ENCODE measurements at regions not wholly inside any gene's neighbourhood (a gene's known extent, or its start where the extent isn't known, plus 50 kb on each side); places are given as distances from the start of the nearest gene placed in this dataset.

GRCh38 chr9:135014311-135015010 lies 73.0 kb upstream of the OLFM1 start:
- TF ChIP-seq, protein P1, sequence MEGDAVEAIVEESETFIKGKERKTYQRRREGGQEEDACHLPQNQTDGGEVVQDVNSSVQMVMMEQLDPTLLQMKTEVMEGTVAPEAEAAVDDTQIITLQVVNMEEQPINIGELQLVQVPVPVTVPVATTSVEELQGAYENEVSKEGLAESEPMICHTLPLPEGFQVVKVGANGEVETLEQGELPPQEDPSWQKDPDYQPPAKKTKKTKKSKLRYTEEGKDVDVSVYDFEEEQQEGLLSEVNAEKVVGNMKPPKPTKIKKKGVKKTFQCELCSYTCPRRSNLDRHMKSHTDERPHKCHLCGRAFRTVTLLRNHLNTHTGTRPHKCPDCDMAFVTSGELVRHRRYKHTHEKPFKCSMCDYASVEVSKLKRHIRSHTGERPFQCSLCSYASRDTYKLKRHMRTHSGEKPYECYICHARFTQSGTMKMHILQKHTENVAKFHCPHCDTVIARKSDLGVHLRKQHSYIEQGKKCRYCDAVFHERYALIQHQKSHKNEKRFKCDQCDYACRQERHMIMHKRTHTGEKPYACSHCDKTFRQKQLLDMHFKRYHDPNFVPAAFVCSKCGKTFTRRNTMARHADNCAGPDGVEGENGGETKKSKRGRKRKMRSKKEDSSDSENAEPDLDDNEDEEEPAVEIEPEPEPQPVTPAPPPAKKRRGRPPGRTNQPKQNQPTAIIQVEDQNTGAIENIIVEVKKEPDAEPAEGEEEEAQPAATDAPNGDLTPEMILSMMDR (IDR thresholded peaks at IDR 0.05): no peak
- no peak for TF ChIP-seq ZFX (IDR thresholded peaks at IDR 0.05; ENCODE audit: borderline replicate concordance)

All from 22Rv1 (cell line).